Smooth muscle cell (in vitro differentiated cells): ENCODE measurements at regions not wholly inside any gene's neighbourhood (a gene's known extent, or its start where the extent isn't known, plus 50 kb on each side); places are given as distances from the start of the nearest gene placed in this dataset.

ENCODE experiments used
- DNase-seq: peaks from one replicate; lab custom pipeline; 2025; ENCODE audit not compliant: unreplicated experiment; lab: John Stamatoyannopoulos, UW
- H2AFZ ChIP-seq: fragments of 200-600 bp; sonication (generic); 2 replicates; pipeline ENCODE4 v1.6.0; 2016; ENCODE audit warnings: antibody characterized with exemption, low read depth, mild to moderate bottlenecking
- H3F3A ChIP-seq: fragments of 200-600 bp; sonication (generic); 2 replicates; pipeline ENCODE4 v1.6.0; 2017; ENCODE audit warnings: antibody characterized with exemption, low read depth
- H3K27ac ChIP-seq: fragments of 200-600 bp; sonication (generic); 2 replicates; pipeline ENCODE4 v1.5.1; 2016; ENCODE audit warnings: low read depth, mild to moderate bottlenecking
- H3K27me3 ChIP-seq: fragments of 200-600 bp; sonication (generic); 2 replicates; pipeline ENCODE4 v1.6.1; 2016; ENCODE audit warnings: low read depth, mild to moderate bottlenecking
- H3K36me3 ChIP-seq: fragments of 200-600 bp; sonication (generic); 2 replicates; pipeline ENCODE4 v1.5.1; 2016; ENCODE audit warnings: low read depth
- H3K4me1 ChIP-seq: fragments of 200-600 bp; sonication (generic); 2 replicates; pipeline ENCODE4 v1.5.1; 2016; ENCODE audit warnings: low read depth
- H3K4me2 ChIP-seq: fragments of 200-600 bp; sonication (generic); 2 replicates; pipeline ENCODE4 v1.6.0; 2016; ENCODE audit warnings: mild to moderate bottlenecking
- H3K4me3 ChIP-seq: fragments of 200-600 bp; sonication (generic); 2 replicates; pipeline ENCODE4 v1.5.1; 2016; ENCODE audit warnings: mild to moderate bottlenecking
- H3K79me2 ChIP-seq: fragments of 200-600 bp; sonication (generic); 2 replicates; pipeline ENCODE4 v1.6.0; 2016; ENCODE audit warnings: low read depth, mild to moderate bottlenecking
- H3K9ac ChIP-seq: fragments of 200-600 bp; sonication (generic); 2 replicates; pipeline ENCODE4 v1.6.0; 2016; ENCODE audit warnings: low read depth
- H3K9me3 ChIP-seq: fragments of 200-600 bp; sonication (generic); replicated peaks from 2 replicates; pipeline ENCODE4 v1.5.1; 2016; ENCODE audit warnings: low read depth
- H4K20me1 ChIP-seq: fragments of 200-600 bp; sonication (generic); 2 replicates; pipeline ENCODE4 v1.6.0; 2016; ENCODE audit warnings: low read depth
- WGBS: methylation state at CpG from one replicate; pipeline ENCODE4 v1.1.7; 2016; ENCODE audit warnings: low lambda C conversion rate; 5-methylcytosine and 5-hydroxymethylcytosine counted together
- TF ChIP-seq, protein P1 (sequence below): fragments of 200-600 bp; sonication (generic); IDR thresholded peaks from 2 replicates; pipeline ENCODE4 v1.5.1; 2017; ENCODE audit warnings: borderline replicate concordance, mild to moderate bottlenecking, antibody characterized with exemption; ENCODE audit not compliant: insufficient read depth, poor library complexity, severe bottlenecking

DNA sequence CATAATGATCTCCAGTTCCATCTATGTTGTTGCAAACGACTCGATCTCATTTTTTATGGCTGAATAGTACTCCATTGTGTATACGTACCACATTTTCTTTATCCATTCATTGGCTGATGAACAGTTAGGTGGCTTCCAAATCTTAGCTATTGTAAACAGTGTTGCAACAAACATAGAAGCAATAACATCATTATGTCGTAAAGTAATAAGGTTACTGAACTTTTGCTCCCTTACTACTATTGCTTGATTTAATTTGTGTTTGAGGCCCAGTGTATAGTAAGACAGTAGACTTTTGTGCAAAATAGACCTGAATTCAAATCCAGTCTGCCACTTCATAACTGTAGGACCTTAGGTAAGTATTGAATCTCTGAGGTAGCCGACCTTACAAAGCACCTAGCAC, 200.1 kb upstream of the CELF2 start:
- no peak overlapping the region for H3K27ac ChIP-seq
- no peak overlapping the region for H3K9ac ChIP-seq
- no peak for DNase-seq
- H3K36me3 ChIP-seq: no peaks in the 10 kb centered on the region
- H3K4me3 ChIP-seq: no peak overlapping the region
- no peak overlapping the region for H2AFZ ChIP-seq
- H4K20me1 ChIP-seq: no peaks in the 10 kb centered on the region
- H3K27me3 ChIP-seq: no peaks in the 10 kb centered on the region
- H3K4me1 ChIP-seq: no peaks in the 10 kb centered on the region
- H3F3A ChIP-seq: no peaks in the 10 kb centered on the region
- H3K9me3 ChIP-seq: no peaks in the 10 kb centered on the region
- WGBS: 94% methylated on average over 5 of the region's 5 CpGs
- no peaks in the 10 kb centered on the region for H3K79me2 ChIP-seq
- TF ChIP-seq, protein P1, sequence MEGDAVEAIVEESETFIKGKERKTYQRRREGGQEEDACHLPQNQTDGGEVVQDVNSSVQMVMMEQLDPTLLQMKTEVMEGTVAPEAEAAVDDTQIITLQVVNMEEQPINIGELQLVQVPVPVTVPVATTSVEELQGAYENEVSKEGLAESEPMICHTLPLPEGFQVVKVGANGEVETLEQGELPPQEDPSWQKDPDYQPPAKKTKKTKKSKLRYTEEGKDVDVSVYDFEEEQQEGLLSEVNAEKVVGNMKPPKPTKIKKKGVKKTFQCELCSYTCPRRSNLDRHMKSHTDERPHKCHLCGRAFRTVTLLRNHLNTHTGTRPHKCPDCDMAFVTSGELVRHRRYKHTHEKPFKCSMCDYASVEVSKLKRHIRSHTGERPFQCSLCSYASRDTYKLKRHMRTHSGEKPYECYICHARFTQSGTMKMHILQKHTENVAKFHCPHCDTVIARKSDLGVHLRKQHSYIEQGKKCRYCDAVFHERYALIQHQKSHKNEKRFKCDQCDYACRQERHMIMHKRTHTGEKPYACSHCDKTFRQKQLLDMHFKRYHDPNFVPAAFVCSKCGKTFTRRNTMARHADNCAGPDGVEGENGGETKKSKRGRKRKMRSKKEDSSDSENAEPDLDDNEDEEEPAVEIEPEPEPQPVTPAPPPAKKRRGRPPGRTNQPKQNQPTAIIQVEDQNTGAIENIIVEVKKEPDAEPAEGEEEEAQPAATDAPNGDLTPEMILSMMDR: no peak
- H3K4me2 ChIP-seq: no peak overlapping the region

DNA sequence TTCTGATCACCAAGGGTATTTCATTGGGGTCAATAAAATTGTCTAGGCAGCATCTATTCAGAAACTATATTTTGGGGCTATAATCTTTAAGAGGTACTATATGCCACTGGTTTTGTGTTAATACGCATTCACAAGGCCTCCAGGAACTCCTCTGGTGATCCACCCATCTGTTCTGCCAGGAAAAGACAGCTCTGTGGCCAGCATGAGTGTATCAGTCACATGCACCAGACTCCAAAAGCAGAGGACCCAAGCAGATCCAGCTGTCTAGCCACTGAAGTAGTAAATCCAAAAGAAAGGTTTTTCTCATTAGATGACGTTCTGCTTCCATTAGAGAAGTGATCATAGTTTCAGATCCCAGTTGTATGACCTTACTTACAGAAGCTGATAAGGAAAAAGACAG, 199.6 kb upstream of the CELF2 start:
- Histone ChIP-seq H3K9ac (no peak overlapping the region), H2AFZ (no peak overlapping the region), H3K9me3 (no peaks in the 10 kb centered on the region), H3K36me3 (no peaks in the 10 kb centered on the region), H4K20me1 (no peaks in the 10 kb centered on the region), H3K4me3 (no peak overlapping the region), H3K79me2 (no peaks in the 10 kb centered on the region), H3K4me1 (no peaks in the 10 kb centered on the region), H3F3A (no peaks in the 10 kb centered on the region), H3K27ac (no peak overlapping the region), H3K27me3 (no peaks in the 10 kb centered on the region), H3K4me2 (no peak overlapping the region)
- no peak for DNase-seq
- TF ChIP-seq, protein P1: no peak
- 64% methylated on average over 2 of the region's 2 CpGs for WGBS

DNA sequence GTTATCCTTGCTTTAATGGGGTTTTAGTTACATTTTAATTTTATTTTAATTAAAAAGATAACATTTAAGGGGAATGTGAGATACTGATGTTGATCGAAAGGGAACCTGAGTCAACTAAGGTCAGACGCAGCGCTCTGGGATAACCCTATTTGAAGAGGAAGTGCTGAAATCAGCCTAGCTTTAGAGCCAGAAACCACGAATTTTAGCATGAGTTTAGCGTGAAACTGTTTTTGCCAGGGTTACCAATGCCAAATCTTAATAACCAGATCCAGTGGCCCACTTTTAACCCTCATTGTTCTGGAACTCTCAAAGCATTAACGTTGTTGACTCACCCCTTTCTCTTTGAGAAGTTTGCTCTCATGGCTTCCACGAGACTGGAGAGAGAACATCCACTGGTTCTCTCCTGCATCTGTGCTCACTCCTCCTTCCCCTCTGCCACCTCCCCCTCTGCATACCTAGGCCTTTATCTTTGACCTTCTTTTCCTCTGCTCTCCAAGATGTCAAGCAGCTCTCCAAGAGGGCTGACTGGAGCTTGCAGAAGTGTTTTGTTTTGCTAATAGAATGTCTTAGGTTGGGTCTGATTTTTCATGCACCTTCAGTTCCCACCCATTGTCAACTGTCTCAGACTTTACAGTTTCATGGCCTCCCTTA, 198.3 kb upstream of the CELF2 start:
- DNase-seq: no peak
- Histone ChIP-seq H3F3A (no peaks in the 10 kb centered on the region), H3K4me3 (no peak overlapping the region), H3K4me2 (no peak overlapping the region), H3K4me1 (no peaks in the 10 kb centered on the region), H4K20me1 (no peaks in the 10 kb centered on the region), H2AFZ (no peak overlapping the region), H3K9ac (no peak overlapping the region), H3K79me2 (no peaks in the 10 kb centered on the region), H3K36me3 (no peaks in the 10 kb centered on the region), H3K27ac (no peak overlapping the region), H3K9me3 (no peaks in the 10 kb centered on the region), H3K27me3 (no peaks in the 10 kb centered on the region)
- TF ChIP-seq, protein P1: no peak
- 89% methylated on average over 7 of the region's 7 CpGs for WGBS

DNA sequence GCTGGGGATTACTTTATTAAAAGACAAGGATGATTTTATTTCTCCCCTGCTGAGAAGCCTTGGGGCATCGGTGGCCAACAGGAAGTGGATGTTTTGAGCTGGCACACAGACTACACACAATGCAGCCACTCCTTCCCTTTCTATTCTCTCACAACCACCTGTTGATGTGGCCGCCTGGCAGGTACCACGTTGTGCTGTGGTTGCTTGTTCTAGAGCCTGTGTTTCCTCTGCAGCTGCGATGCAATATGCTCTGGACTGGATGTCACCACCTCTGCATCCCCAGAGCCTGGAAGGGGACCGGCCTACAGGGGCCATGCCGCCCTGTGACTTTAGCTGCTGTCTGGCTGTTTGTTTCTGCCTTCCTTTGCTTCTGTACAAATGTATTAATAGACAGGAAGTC, 195.7 kb upstream of the CELF2 start:
- TF ChIP-seq, protein P1: no peak

More for the DNA sequence above, 195.7 kb upstream of the CELF2 start:
- Histone ChIP-seq H3K36me3 (no peaks in the 10 kb centered on the region), H3K79me2 (no peaks in the 10 kb centered on the region), H3K4me3 (no peak overlapping the region), H3K9me3 (no peaks in the 10 kb centered on the region), H3F3A (no peaks in the 10 kb centered on the region), H2AFZ (no peak overlapping the region), H3K4me1 (no peaks in the 10 kb centered on the region), H3K9ac (no peak overlapping the region), H3K27me3 (no peaks in the 10 kb centered on the region), H3K4me2 (no peak overlapping the region), H3K27ac (no peak overlapping the region), H4K20me1 (no peaks in the 10 kb centered on the region)
- DNase-seq: no peak
- WGBS: 80% methylated on average over 6 of the region's 6 CpGs
